KMS-11 (cell line): ENCODE measurements at regions not wholly inside any gene's neighbourhood (a gene's known extent, or its start where the extent isn't known, plus 50 kb on each side); places are given as distances from the start of the nearest gene placed in this dataset.

Source experiments
- H2AFZ ChIP-seq: fragments of 200-600 bp; sonication (generic); 2 replicates; pipeline ENCODE4 v1.6.1; 2016; ENCODE audit warnings: antibody characterized with exemption, mixed run types, low read depth
- H3K27ac ChIP-seq: fragments of 200-600 bp; sonication (generic); 2 replicates; pipeline ENCODE4 v1.6.1; 2016; ENCODE audit warnings: mild to moderate bottlenecking, mixed run types
- H3K27me3 ChIP-seq: fragments of 200-600 bp; sonication (generic); 2 replicates; pipeline ENCODE4 v1.6.1; 2017; ENCODE audit warnings: mild to moderate bottlenecking, low read depth, mixed run types, moderate library complexity; ENCODE audit not compliant: insufficient read depth
- H3K36me3 ChIP-seq: fragments of 200-600 bp; sonication (generic); 2 replicates; pipeline ENCODE4 v1.6.1; 2017; ENCODE audit warnings: mild to moderate bottlenecking, mixed run types; ENCODE audit not compliant: insufficient read depth
- H3K4me1 ChIP-seq: fragments of 200-600 bp; sonication (generic); 2 replicates; pipeline ENCODE4 v1.6.1; 2016; ENCODE audit warnings: mild to moderate bottlenecking, low read depth, mixed run types; ENCODE audit not compliant: poor library complexity, severe bottlenecking
- H3K4me2 ChIP-seq: fragments of 200-600 bp; sonication (generic); 2 replicates; pipeline ENCODE4 v1.7.0; 2016; ENCODE audit warnings: mild to moderate bottlenecking, mixed run types
- H3K4me3 ChIP-seq: fragments of 200-600 bp; sonication (generic); IDR thresholded peaks from 2 replicates; pipeline ENCODE4 v1.6.1; 2017; ENCODE audit warnings: low read depth, low read length, mixed read lengths; ENCODE audit not compliant: insufficient read depth
- H3K79me2 ChIP-seq: fragments of 200-600 bp; sonication (generic); 2 replicates; pipeline ENCODE4 v1.6.1; 2016; ENCODE audit warnings: low read depth, mixed run types; ENCODE audit not compliant: insufficient read depth
- H3K9ac ChIP-seq: fragments of 200-600 bp; sonication (generic); 2 replicates; pipeline ENCODE4 v1.6.1; 2016; ENCODE audit warnings: mild to moderate bottlenecking, mixed run types
- H4K20me1 ChIP-seq: fragments of 200-600 bp; sonication (generic); 2 replicates; pipeline ENCODE4 v1.6.1; 2016; ENCODE audit warnings: mild to moderate bottlenecking, mixed run types; ENCODE audit not compliant: insufficient read depth
- TF ChIP-seq, protein P1 (sequence below): fragments of 200-600 bp; sonication (generic); conservative IDR thresholded peaks from 2 replicates; pipeline ENCODE4 v1.6.1; 2017; ENCODE audit warnings: low read depth, mild to moderate bottlenecking, antibody characterized with exemption, low read length, moderate library complexity, mixed read lengths

DNA sequence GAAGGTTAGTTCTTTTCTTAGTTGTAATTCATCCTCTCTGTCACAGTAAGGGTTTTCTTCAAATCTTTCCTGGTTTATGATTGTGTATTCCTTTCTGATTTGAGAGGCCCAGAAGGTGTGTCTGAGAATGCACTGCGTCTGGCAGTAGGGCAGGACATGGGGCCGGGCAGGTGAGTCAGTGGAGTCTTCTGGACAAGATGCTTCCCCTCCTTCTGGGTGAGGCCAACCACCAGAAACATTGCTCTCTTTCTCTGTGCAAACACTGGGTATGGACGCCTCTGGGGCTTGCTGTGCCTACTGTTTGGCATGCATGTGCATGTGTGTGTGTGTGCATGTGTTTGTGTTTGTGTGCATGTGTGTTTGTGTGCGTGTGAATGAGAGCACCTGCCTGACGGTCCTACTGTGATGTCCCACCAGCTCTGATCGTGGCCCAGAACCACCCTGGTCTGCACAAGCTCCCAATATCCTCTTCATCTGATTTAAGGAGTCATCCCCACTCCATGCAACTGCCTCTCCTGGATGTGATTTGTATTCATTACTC, 93.2 kb upstream of the DLX2 start:
- no peaks in the 10 kb centered on the region for H3K79me2 ChIP-seq
- no peak overlapping the region for H3K9ac ChIP-seq
- H2AFZ ChIP-seq, result no peak overlapping the region
- no peaks in the 10 kb centered on the region for H3K4me1 ChIP-seq
- H3K4me3 ChIP-seq, result no peak overlapping the region
- no peaks in the 10 kb centered on the region for H4K20me1 ChIP-seq
- no peaks in the 10 kb centered on the region for H3K27me3 ChIP-seq
- H3K27ac ChIP-seq, result no peak overlapping the region
- TF ChIP-seq, protein P1, sequence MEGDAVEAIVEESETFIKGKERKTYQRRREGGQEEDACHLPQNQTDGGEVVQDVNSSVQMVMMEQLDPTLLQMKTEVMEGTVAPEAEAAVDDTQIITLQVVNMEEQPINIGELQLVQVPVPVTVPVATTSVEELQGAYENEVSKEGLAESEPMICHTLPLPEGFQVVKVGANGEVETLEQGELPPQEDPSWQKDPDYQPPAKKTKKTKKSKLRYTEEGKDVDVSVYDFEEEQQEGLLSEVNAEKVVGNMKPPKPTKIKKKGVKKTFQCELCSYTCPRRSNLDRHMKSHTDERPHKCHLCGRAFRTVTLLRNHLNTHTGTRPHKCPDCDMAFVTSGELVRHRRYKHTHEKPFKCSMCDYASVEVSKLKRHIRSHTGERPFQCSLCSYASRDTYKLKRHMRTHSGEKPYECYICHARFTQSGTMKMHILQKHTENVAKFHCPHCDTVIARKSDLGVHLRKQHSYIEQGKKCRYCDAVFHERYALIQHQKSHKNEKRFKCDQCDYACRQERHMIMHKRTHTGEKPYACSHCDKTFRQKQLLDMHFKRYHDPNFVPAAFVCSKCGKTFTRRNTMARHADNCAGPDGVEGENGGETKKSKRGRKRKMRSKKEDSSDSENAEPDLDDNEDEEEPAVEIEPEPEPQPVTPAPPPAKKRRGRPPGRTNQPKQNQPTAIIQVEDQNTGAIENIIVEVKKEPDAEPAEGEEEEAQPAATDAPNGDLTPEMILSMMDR, result no peak
- H3K4me2 ChIP-seq, result no peak overlapping the region
- no peaks in the 10 kb centered on the region for H3K36me3 ChIP-seq

DNA sequence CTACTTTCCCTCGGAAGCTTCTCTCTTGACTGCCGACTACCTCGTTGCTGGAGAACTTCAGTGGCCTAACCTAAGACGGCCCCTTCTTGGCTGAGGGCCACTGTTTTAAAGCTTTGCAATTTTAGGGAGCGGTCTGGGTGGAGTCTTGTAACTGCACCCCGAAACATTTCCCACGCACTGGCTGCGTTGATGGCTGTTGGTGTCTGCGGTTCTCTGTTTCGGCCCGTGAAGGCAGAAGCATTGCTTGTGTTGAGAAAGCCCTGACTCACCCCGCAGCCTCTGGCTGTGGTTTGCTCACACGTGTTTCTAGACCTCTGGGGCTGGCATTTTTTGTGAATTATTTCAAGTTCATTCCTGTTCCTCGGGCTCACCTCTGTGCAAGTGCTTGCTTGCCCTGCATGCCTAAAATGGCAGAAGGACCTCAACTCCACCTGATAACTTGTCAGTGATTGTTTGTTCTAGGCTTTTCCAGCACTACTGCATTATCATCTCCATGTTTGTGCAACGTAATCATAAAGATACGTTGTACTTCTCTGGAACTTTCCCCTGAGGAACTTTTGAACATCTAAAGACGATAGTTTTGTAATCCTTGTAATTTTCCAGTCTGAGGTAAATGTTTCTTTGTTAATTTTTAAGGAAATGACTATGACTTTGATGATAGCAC, 94.2 kb upstream of the DLX2 start:
- Histone ChIP-seq H2AFZ (no peak overlapping the region), H3K4me2 (no peak overlapping the region)

DNA sequence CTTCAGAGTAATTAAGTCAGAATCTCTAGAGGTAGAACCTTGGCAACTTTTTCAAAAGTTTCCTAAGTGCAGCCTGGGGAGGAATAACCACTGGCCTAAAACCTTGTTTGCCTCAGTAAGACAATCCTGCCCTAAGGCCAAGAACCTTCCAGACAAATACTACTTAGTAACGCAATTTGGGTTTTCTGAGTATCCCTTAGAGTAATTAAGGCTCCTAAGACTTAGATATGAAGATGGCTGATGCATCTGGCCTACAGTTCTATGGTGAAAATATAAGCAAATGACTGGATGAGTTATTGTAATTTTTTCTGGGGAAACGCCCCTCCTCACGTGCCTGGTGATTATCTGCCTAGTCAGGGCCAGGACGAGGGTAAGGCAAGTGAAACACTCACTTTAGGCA, 95.7 kb upstream of the DLX2 start:
- no peaks in the 10 kb centered on the region for H3K36me3 ChIP-seq
- no peak overlapping the region for H3K4me2 ChIP-seq
- no peaks in the 10 kb centered on the region for H4K20me1 ChIP-seq
- no peak overlapping the region for H3K27ac ChIP-seq
- no peak overlapping the region for H3K4me3 ChIP-seq
- H3K9ac ChIP-seq, result no peak overlapping the region
- TF ChIP-seq, protein P1, result no peak
- no peak overlapping the region for H2AFZ ChIP-seq
- no peaks in the 10 kb centered on the region for H3K27me3 ChIP-seq
- no peaks in the 10 kb centered on the region for H3K4me1 ChIP-seq
- no peaks in the 10 kb centered on the region for H3K79me2 ChIP-seq

More for the DNA sequence above, 94.2 kb upstream of the DLX2 start:
- H3K79me2 ChIP-seq, result no peaks in the 10 kb centered on the region
- H3K4me3 ChIP-seq, result no peak overlapping the region
- no peaks in the 10 kb centered on the region for H4K20me1 ChIP-seq
- no peak overlapping the region for H3K9ac ChIP-seq
- no peaks in the 10 kb centered on the region for H3K27me3 ChIP-seq
- H3K36me3 ChIP-seq, result no peaks in the 10 kb centered on the region
- TF ChIP-seq, protein P1, result no peak
- H3K27ac ChIP-seq, result no peak overlapping the region
- no peaks in the 10 kb centered on the region for H3K4me1 ChIP-seq

DNA sequence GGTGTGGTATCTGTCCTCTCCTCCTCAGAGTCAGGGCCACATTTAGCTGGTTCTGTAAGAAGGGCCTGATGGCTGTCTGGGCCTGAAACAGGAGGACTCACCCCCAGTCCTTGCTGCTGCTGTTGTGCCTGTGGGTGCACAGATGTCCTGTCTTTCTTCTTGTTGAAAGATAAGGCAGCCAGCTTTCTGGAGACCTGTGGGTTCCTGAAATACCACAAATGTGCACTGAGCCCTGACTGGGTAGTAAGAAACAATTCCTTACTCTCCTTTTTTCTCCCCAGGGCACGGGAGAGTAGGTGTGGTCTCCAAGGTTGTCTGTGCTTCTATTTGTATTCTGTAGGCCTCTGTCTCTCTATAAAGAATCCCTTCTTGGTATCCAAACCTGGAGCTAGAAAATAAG, 96.2 kb upstream of the DLX2 start:
- H3K4me1 ChIP-seq, result no peaks in the 10 kb centered on the region
- H2AFZ ChIP-seq, result no peak overlapping the region

More for the DNA sequence above, 96.2 kb upstream of the DLX2 start:
- Histone ChIP-seq H3K79me2 (no peaks in the 10 kb centered on the region), H4K20me1 (no peaks in the 10 kb centered on the region), H3K4me2 (no peak overlapping the region), H3K36me3 (no peaks in the 10 kb centered on the region), H3K27me3 (no peaks in the 10 kb centered on the region), H3K27ac (no peak overlapping the region), H3K4me3 (no peak overlapping the region), H3K9ac (no peak overlapping the region)
- TF ChIP-seq, protein P1, result no peak
